ENCODE measurements at regions not wholly inside any gene's neighbourhood (a gene's known extent, or its start where the extent isn't known, plus 50 kb on each side); places are given as distances from the start of the nearest gene placed in this dataset.
"Not testable (repeated sequence)": the region's sequence is repeated elsewhere in the genome, so short reads cannot be mapped to it uniquely, and the experiment has no call there.

DNA sequence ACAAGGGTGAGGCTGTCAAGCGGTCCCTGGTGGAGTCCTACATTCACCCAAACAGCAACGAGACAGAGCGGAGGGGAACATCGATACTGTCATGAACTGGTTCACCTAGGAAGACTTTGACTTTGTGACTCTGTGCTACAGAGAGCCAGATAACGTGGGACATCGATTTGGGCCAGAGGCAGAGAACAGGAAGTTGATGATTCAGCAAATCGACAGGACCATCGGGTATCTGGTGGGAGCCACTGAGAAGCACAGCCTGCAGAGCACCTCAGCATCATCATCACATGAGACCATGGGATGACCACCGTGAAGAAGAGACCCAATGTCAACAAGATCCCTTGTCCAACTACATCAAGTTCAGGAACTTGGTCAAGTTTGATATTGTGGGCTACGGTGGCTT lies 104.1 kb upstream of the DRD5 start:
- not testable (repeated sequence) for DNase-seq (ENCODE audit: extremely low read depth, insufficient read length); H3K27me3 ChIP-seq (replicated peaks; ENCODE audit: control insufficient read depth, insufficient read depth, low read length); H3K4me3 ChIP-seq (replicated peaks; ENCODE audit: low read depth, low read length); H3K36me3 ChIP-seq (ENCODE audit: control insufficient read depth, insufficient read depth, low read length)

- Histone ChIP-seq H3K4me3 (replicated peaks; ENCODE audit: low read depth, low read length) (no peak overlapping the region), H3K27me3 (replicated peaks; ENCODE audit: control insufficient read depth, insufficient read depth, low read length) (no peaks in the 10 kb centered on the region)
Observed at GRCh38 chr4:9679704-9680478, 101.5 kb upstream of the DRD5 start.

GRCh38 chr4:9683174-9683573 lies 98.3 kb upstream of the DRD5 start:
- not testable (repeated sequence) for DNase-seq (ENCODE audit: extremely low read depth, insufficient read length); H3K36me3 ChIP-seq (ENCODE audit: control insufficient read depth, insufficient read depth, low read length); H3K27me3 ChIP-seq (replicated peaks; ENCODE audit: control insufficient read depth, insufficient read depth, low read length); H3K4me3 ChIP-seq (replicated peaks; ENCODE audit: low read depth, low read length)

More at GRCh38 chr4:9679704-9680478, 101.5 kb upstream of the DRD5 start:
- DNase-seq (ENCODE audit: extremely low read depth, insufficient read length): no peak
- no peaks in the 10 kb centered on the region for H3K36me3 ChIP-seq (ENCODE audit: control insufficient read depth, insufficient read depth, low read length)
- no peak for TF ChIP-seq CTCF (IDR thresholded peaks at IDR 0.05; ENCODE audit: insufficient read depth, low read length, poor library complexity, severe bottlenecking)

- not testable (repeated sequence) for H3K36me3 ChIP-seq (ENCODE audit: control insufficient read depth, insufficient read depth, low read length); H3K27me3 ChIP-seq (replicated peaks; ENCODE audit: control insufficient read depth, insufficient read depth, low read length); DNase-seq (ENCODE audit: extremely low read depth, insufficient read length); H3K4me3 ChIP-seq (replicated peaks; ENCODE audit: low read depth, low read length)
Observed at GRCh38 chr4:9685016-9685415, 96.4 kb upstream of the DRD5 start.

GRCh38 chr4:9685692-9686091 lies 95.7 kb upstream of the DRD5 start:
- Histone ChIP-seq H3K36me3 (ENCODE audit: control insufficient read depth, insufficient read depth, low read length) (no peaks in the 10 kb centered on the region), H3K27me3 (replicated peaks; ENCODE audit: control insufficient read depth, insufficient read depth, low read length) (no peaks in the 10 kb centered on the region), H3K4me3 (replicated peaks; ENCODE audit: low read depth, low read length) (no peak overlapping the region)
- DNase-seq (ENCODE audit: extremely low read depth, insufficient read length): no peak
- TF ChIP-seq CTCF (IDR thresholded peaks at IDR 0.05; ENCODE audit: insufficient read depth, low read length, poor library complexity, severe bottlenecking): no peak

DNA sequence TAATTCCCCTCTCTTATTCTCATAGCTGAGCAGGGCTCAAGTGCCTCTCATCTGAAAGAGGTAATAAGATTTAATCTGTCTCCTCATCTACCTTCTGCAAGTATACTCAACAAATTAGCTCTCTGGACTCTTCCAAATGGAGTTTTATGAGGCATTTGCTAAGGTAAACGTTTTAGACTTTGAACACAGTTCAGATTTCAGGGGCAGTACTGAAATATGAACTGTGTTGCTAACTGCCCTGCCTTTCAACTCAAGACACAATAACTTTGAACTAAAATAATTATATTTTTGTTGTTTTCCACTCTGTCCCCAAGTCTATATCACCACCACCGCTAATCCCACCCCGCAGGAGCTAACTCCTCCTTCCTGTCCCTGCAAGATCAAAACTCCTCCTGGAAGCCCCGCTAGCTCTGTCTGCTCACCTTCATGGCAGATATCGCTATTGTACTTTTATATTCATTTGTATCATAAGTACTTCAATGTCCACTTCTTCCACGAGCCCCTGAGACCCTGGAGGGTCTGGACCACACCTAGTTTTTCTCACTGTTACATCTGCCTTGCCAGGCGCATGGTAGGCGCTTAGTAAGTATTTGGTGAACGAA lies 90.7 kb upstream of the DRD5 start:
- DNase-seq (ENCODE audit: extremely low read depth, insufficient read length); H3K36me3 ChIP-seq (ENCODE audit: control insufficient read depth, insufficient read depth, low read length); H3K27me3 ChIP-seq (replicated peaks; ENCODE audit: control insufficient read depth, insufficient read depth, low read length): not testable (repeated sequence)
- peak overlapping the region; percentile 63 for H3K4me3 ChIP-seq (replicated peaks; ENCODE audit: low read depth, low read length)

GRCh38 chr4:9691238-9692065 lies 90.0 kb upstream of the DRD5 start:
- H3K4me3 ChIP-seq (replicated peaks; ENCODE audit: low read depth, low read length): peak overlapping the region; percentile 63
- H3K27me3 ChIP-seq (replicated peaks; ENCODE audit: control insufficient read depth, insufficient read depth, low read length): no peaks in the 10 kb centered on the region
- H3K36me3 ChIP-seq (ENCODE audit: control insufficient read depth, insufficient read depth, low read length): no peaks in the 10 kb centered on the region
- DNase-seq (ENCODE audit: extremely low read depth, insufficient read length): peak; percentile 89
- TF ChIP-seq CTCF (IDR thresholded peaks at IDR 0.05; ENCODE audit: insufficient read depth, low read length, poor library complexity, severe bottlenecking): no peak

GRCh38 chr4:9692791-9693491 lies 88.5 kb upstream of the DRD5 start:
- H3K36me3 ChIP-seq (ENCODE audit: control insufficient read depth, insufficient read depth, low read length); H3K4me3 ChIP-seq (replicated peaks; ENCODE audit: low read depth, low read length); DNase-seq (ENCODE audit: extremely low read depth, insufficient read length); H3K27me3 ChIP-seq (replicated peaks; ENCODE audit: control insufficient read depth, insufficient read depth, low read length): not testable (repeated sequence)

DNA sequence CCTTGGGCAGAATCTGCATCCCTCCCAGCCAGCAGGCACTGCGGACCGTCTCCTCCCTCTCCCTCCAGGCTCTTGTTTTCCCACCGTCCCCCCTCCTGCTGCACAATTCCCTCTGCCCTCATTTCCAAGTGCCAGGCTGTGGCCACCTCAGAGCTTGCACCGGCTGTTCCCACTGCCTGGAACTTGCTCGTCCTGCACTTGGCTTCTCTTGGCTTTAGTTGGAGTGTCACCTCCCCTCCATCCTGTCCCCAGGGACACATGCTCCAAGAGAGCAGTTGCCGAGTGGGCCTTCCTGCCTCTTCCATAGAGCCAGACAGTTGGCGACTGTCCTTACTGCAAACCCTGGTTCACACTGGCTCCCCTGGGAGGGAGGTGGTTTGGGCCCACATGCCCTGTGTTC lies 87.0 kb upstream of the DRD5 start:
- H3K36me3 ChIP-seq (ENCODE audit: control insufficient read depth, insufficient read depth, low read length); H3K4me3 ChIP-seq (replicated peaks; ENCODE audit: low read depth, low read length); DNase-seq (ENCODE audit: extremely low read depth, insufficient read length); H3K27me3 ChIP-seq (replicated peaks; ENCODE audit: control insufficient read depth, insufficient read depth, low read length): not testable (repeated sequence)

Data from GM06990 (cell line).